H4 (cell line): ENCODE measurements at regions not wholly inside any gene's neighbourhood (a gene's known extent, or its start where the extent isn't known, plus 50 kb on each side); places are given as distances from the start of the nearest gene placed in this dataset.

Experiments
- DNase-seq: peaks from one replicate; pipeline ENCODE4 v3.0.0-alpha.2; 2015; ENCODE audit warnings: low spot score

DNA sequence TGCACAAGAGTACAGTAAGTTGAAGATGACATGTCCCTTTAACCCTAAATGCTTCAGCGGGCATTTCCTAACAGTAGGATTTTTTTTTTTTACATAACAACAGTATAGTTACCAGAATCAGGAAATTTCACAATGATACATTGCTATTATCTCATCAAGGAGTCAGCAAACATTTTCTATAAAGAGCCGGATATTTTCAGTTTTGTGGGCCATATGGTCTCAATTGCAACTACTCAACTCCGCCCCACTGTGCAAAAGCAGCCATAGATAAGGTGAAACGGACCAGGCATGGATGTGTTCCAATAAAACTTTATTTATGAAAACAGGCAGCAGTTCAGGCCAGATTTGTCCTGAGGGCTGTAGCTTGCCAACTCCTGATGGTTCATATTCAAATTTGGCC lies 130.6 kb downstream of the SMAD6 start:
- DNase-seq, result no peak

DNA sequence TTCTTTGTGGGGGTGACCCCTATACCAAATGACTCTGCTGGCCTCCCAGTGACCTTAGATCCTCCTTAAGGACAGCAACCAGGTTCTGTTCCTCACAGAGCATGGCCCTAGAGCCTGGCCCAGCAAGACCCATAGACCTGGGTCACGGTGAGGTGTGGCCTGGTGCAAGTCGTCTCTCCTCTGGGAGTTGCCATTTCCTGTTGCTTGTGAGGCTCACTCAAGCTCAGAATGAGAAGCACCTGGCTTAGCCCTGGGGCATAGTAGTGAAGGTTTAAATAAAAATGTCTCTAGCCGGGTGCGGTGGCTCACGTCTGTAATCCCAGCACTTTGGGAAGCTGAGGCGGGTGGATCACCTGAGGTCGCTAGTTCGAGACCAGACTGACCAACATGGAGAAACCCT lies 131.3 kb downstream of the SMAD6 start:
- DNase-seq, result no peak

DNA sequence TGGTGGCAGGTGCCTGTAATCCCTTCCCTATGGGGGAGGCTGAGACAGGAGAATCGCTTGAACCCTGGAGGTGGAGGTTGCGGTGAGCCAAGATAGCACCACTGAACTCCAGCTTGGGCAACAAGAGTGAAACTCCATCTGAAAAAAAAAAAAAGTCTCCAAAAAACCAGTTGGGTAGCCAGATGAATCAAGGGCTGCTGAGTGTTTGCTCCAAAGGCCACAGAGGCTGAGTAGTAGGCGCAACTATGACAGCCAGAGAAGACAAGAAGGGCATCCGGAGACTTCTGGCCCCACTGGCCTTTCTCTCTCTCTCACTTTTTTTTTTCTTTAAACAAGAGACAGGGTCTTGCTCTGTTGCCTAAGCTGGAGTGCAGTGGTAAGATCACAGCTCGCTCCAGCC lies 131.8 kb downstream of the SMAD6 start:
- DNase-seq, result no peak

DNA sequence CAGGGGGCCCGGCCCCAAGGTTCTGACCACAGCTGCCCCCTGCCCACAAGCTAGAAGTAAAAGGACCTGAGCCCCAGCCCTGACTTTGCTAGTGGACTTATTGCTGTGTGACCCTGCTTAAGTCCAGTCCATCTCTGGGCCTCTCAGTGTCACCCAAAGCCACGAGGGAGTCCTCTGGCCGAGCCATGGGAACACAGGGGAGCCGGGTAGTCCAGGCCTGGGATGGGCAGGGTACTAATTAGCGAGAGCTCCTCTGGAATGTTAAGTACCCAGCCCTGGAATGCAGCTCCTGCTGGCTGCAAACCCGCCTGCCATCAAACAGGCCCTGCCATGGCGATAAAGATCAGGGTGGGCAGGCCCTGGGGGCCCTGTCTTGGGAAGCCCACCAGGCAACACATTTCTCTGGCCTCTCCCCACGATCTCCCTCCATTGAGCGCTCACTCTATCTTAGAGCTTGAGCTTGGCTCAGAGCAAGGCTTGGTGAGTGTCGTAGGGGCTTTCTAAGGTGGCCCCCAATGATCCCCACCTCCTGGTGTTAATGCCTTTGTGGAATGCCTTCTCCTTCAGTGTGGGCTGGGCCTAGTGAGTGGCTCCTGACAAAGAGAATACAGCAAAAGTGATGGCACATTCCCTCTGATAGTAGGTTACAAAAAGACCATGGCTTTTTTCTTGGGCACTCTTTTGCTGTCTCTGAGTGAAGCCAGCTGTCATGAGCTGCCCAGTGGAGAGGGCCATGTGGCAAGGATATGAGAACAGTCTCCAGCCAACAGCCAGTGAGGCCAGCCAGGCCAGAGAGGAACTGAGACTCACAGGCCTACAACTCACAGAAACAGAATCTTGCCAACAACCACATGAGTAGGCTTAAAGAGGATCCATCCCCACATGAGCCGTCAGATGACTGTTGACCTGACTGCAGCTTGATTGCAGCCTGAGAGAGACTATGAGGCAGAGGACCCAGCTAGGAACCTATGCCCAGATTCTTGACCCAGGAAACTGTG lies 133.1 kb downstream of the SMAD6 start:
- no peak for DNase-seq

DNA sequence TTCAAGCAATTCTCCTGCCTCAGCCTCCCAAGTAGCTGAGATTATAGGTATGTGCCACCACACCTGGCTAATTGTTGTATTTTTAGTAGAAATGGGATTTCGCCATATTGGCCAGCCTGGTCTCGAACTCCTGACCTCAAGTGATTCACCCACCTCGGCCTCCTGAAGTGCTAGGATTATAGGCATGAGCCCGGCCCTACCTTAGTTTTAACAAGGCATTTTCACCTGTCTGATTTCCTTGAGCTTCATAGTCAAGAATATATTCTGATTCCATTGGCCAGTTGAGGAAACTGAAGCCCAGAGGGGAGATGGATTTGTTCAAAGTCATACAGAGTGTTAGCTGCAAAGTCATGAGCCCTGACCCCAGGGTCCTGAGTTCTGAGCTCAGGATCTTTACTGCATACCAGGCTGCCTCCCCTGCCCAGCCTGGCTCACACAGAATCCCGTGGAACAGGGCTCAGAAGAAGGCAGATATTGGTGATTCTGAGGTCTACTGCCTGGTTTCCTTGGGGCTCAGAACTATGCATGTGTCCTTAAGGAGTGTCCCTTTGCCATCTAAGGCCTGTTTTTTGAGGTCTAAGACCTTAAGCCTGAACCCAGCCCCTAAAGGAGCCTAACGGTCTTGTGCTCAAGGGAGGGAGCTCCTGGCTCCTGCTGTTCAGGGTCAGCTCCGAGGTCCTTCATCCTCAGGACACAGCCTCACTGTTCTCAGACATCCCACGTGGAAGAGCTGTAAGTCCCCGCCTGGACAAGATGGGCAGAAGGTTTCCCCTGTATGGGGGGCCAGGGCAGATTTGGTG lies 134.4 kb downstream of the SMAD6 start:
- DNase-seq, result no peak

DNA sequence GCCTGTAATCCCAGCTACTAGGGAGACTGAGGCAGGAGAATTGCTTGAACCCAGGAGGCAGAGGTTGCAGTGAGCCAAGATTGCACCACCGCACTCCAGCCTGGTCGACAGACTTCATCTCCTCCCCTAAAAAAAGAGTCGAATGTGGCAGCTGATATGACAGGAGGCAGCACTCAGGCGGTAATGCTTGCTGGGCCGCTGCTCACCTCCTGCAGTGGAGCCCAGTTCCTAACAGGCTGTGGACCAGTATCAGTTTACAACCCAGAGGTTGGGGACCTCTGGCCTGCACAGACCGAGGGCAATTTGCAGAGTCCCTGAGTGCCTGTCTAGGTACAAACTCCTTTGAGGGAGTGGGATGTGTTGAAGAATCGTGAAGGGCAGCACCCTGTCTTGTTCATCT lies 136.2 kb downstream of the SMAD6 start:
- DNase-seq, result no peak

DNA sequence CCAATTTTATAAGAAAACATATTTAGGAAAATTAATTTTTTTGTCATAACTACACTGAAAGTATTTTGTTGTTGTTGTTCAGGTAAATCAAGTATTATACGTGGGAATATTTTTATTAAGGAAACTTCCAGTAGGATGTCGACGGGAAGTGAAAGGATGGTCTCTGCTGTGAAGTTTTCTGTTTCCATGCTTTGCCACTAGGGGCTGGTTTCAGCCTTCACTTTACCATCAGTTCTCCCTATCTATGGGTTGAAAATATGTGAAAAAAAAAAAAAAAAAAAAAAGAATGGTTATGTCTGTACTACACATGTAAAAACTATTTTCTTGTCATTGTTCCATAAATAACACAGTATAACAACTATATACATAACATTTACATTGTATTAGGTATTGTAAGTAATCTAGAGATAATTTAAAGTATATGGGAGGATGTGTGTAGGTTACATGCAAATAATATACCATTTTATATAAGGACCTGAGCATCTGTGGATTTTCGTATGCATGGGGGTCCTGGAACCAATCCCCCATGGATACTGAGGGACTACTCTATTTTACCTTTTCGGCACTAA lies 136.7 kb downstream of the SMAD6 start:
- no peak for DNase-seq

DNA sequence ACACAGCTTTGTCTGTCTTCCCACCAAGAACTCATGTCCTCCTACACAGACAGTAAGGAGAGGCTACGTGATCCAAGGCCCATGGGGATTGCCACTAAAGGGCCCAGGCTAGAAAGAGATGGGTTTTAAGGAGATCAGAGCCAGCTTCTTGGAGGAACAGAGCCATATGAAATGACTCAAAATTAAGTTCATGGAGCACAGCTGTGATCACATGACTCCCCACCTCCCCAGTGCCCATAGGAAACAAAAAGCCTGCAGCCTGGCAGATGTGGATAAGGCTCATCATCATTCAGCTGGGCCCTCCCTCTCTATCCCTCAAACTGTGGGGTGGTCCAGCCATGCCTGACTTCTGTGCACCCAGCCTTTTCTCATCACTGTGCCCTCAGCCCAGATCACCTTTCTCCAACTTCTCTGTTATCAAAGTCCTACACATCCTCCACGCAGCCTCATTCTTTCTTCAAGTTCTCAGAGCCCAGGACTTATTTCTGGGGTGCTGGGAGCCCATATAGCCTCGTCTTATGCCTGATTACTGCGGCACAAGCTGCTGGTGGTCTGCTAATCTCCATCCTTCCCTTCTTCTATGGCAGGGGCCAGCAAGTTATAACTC lies 137.6 kb downstream of the SMAD6 start:
- DNase-seq, result no peak

DNA sequence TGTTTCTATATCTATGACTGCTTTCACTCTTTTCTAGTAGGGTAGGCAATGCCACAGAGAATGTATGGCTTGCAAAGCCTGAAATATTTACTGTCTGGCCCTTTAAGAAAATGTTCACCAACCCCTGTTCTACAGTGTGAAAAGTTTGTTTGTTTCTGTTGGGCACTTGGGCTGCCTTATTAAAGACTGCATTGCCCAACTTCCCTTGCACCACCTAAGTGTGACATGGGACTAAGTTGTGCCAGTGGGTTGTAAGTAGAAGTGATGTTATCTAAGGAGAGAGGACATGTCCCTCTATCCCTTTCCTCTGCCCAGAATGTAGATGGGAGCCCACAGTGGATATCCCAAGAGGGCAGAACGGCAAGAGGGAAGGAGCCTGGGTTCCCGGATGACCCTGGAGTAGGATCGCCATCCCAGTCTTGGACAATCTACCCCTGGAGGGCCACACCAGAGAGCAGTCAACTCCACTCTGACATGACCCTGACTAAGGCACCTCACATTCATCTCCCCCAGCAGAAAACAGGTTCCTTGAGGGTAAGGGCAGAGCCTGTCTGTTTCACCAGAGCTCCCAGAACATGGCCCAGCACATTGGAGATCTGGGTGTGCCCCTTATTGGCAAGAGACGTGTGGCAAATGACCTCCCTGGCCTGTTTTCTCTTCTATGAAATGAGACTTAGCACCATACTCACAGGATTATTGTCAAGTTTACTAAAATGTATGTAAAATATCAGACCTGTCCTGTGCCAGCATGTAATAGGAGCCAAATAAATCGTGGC lies 138.8 kb downstream of the SMAD6 start:
- no peak for DNase-seq

DNA sequence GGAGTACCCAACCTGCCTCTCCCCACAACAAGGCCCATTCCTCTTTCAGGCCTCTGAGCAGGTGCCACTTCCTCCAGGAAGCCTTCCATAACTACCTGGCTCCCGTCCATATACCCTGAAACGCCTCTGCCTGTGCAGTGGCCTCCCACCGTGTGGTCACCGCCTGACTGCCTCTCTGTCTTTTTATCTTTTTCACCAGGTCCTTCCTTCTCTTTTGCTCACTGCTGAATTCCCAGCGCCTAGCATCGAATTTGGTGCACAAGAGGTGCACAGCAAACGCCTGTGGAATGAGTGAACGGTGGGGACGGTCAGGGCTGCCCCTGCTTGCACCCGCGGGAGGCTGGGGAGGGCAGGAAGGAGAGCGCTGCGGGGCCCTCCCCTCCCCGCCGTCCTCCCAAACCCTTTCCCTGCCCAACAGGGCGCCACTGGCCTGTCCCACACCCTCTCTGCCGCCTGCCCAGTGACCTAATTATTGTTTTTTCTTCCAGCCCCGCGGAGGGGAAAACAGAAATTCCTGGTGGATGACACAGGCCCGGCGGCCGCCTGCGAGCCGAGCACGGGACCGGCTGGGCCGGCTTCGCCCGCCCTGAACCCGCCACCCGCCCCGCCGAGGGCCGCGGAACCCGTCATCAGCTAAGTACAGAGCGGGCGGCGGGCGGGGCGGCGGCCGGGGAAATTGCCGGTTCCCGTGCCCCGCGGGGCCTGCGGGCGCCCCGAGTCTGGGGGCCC lies 140.1 kb downstream of the SMAD6 start:
- DNase-seq, result peak; percentile 61

DNA sequence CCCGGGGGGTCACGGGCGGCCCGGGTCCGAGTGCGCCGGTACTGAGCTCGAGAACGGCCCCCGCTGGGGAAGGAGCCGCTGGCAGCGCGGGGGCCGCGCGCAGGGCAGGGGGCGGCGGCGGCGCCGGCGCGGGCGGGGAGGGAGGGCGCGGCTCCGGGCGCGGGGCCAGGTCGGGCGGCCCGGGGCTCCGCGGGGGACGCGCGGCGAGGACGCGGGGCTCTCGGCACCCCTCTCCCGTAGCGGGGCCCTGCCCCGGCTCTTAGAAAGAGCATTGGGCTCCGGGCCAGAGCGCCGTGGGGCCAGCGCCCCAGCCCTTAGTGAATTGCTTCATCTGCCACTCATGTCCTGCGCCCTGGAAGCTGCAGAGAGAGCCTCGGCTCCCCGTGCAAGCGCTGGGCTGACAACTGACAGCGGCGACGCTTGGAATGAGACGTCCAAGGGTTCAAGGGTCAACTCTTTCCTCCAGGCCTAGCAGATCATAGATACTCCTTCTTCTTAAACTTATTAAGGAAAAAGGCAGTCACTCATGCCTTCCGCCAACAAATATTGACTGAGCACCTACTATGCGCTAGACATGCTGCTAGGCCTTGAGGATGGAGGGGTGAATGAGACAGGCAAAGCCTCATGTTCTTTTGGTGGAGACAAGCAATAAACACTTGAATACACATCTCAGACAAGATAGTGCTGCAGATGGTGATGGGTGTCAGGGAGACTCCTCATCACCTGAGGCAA lies 140.8 kb downstream of the SMAD6 start:
- peak; percentile 47 for DNase-seq

DNA sequence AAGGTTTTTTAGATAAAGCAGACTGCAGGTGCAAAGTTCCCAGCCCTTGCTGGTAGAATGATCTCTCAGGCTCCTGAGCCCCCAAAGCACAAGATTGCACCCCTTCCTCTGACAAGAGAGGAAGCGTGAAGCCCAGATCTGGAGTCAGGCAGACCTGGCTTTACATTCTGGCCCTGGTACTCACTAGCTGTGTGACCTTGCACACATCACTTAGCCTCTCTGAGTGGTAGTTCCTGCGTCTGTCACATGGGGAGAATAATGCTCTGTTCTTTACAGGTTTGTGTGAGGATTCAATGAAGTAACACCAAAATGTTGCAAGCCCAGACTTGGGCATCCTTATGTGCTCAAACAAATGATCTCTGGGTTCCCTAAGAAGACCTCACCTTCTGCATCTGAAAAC lies 141.5 kb downstream of the SMAD6 start:
- no peak for DNase-seq

DNA sequence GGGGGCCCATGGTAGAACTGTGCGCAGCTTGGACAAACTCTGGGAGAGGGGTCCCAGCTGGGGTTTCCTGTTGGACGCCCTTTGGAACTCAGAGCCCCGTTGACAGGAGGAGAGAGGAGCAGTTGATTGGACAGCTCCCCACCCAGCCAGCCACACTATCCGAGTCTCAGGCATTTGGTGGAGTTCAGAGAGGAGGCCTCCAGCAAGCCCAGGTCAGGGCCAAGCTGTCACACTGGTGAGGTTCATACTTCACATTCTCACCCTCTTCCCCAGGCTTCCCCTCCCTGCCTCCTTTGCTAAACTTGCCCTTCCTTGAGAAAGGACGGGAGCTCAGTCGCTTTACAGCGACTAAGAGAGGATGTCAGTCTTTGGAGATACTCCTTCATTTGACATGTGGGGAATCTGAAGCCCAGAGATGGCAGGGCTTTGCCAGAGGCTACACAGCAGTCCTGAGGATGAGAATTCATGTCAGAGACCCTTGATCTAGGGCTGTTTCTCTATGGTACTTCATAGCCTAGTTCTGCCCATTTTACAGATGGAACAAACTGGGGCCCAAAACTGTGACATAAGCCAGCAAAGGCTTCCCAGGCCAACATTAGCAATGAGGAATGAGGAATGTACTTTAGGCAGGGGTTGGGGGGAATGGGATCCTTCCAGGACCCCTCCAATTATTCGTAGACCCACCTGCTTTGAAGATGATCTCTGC lies 142.2 kb downstream of the SMAD6 start:
- DNase-seq, result no peak

DNA sequence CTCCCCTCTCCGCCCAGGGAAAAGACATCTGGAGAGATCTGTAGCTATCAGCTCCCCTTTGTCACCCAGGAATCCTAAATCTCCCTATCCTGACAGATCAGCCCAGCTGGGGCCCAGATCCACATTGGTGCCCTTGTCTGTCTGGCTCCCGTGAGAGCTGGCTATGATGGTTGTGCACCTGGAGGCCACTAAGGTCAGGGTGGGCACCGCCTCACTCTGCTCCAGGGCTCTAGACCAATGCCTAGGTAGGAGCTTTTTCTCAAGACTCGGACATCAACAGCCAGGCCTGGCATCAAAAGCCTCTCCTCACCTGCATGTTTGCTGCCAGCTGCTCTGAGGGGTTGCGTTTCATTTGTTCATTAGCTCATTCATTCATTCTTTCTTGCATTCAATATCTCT lies 142.7 kb downstream of the SMAD6 start:
- DNase-seq, result no peak

DNA sequence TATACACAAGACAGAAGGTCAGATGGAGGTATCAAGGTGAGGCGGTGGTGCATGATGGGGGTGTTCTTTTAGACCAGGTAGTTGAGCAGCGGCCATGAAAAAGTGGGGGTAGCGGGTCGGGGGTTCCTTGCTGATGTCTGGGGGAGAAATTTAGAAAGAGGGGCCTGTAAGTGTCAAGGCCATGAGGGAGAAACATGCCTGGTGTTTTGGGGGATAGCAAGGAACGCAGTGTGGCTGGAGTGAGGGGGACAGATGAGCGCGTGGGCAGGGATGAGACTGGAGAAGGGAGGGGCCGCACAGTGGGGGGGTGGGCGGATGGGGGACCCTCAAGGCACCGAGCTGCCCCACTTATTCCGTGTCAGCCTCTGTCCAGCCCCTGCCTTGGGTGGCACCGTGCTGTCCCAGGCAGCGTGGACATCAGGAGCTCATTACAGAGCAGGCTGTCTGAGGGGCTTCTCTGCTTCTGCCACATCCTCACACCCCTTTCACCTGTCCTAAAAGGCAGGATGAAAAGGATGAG lies 143.3 kb downstream of the SMAD6 start:
- DNase-seq, result no peak

DNA sequence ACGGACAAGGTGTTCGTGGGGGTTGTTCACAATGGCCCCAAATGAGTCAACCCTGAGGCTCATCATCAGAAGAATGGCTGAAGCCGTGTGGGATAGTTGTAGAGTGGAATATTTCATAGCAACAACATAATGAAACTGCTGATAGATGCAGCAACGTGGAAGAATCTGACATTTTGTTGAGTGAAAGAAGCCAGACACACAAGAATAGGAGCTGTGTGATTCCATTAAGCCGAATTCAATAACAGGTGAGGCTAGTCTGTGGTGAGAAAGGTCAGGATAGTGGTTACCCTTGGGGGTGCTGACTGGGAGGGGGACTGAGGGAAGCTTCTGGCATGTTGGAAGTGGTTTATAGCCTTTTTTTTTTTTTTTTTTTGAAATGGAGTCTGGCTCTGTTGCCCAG lies 144.0 kb downstream of the SMAD6 start:
- no peak for DNase-seq

DNA sequence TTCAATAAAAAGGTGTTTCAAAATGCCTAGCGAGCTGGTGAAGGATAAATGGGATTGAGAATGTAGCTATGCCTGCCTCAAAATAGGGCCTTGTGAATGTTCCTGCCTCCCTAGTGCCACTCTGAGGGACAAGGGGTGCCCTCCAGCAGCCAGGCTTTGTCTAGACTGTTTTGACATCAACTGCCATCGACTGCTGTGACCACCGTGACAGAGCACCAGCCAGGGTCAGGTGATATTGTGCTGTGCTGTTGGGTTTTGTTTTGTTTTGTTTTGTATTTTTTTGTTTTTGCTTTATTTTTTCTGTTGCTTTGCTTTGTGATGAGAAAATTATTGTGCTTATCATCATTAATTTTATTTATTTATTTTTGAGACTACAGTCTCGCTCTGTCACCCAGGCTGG lies 144.8 kb downstream of the SMAD6 start:
- DNase-seq, result no peak

DNA sequence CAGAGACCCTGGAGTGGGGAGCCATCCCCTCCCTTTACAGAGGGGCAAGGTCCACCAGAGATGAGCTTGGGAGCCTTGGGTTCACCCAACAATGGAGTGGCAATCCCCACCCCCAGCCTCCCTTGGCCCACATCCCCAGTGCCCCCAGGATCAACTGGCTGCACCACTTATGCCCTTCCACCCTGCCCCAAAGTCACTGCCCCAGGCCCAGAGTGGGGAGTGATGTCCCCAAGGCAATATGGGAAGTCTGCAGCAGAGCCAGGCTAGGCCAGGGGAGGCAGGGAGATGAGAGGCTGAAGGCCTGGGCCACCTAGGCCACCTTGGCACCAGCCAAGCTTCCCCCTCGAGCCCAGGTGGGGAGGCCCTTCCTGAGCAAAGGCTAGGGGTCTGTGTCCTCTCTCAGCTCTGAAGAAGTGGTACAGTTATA lies 145.5 kb downstream of the SMAD6 start:
- no peak for DNase-seq

DNA sequence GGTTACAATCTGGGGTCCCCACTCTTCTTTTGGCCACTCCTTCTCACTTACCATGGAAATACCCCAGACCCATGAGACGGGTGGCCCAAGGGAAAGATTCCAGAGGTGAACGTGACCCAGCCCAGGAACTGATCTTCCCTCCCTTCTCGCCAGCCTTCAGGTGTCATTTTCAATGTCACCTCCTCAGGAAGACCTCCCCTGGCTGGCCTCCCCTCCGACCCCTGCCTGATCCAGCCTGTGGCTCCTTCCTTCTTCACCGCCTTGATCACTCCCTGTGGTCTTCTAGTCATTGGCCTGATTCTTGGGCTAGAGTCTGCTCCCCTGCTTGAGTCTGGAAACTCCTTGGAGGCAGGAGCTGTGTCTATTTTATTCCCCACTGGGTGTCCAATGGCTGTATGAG lies 146.1 kb downstream of the SMAD6 start:
- no peak for DNase-seq
